GM21447 (cell line): ENCODE measurements at regions not wholly inside any gene's neighbourhood (a gene's known extent, or its start where the extent isn't known, plus 50 kb on each side); places are given as distances from the start of the nearest gene placed in this dataset.
"Not testable (repeated sequence)": the region's sequence is repeated elsewhere in the genome, so short reads cannot be mapped to it uniquely, and the experiment has no call there.

Experiments
- ATAC-seq: cut with Tn5 transposase; IDR thresholded peaks from one replicate; pipeline ENCODE4 v1.9.1; 2021; ENCODE audit not compliant: unreplicated experiment

DNA sequence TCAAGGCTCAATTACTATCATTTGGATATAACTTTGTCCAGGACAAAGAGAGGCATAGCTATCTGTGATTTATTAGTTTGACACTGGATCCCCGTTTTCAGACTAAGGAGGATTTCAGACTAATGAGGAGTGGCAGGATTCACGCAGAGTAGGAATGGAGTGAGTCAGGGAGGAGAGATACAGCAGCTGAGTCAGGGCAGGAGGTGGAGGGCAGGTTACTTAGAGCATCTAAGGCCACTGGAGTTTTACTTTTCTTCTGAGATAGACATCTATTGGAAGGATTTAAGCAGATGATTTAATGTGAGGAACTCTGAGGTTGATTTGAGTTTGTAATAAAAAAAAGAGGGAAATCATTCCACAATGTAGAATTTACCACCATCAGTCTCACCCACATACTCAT, 110.6 kb downstream of the RPIA start:
- ATAC-seq = not testable (repeated sequence)

DNA sequence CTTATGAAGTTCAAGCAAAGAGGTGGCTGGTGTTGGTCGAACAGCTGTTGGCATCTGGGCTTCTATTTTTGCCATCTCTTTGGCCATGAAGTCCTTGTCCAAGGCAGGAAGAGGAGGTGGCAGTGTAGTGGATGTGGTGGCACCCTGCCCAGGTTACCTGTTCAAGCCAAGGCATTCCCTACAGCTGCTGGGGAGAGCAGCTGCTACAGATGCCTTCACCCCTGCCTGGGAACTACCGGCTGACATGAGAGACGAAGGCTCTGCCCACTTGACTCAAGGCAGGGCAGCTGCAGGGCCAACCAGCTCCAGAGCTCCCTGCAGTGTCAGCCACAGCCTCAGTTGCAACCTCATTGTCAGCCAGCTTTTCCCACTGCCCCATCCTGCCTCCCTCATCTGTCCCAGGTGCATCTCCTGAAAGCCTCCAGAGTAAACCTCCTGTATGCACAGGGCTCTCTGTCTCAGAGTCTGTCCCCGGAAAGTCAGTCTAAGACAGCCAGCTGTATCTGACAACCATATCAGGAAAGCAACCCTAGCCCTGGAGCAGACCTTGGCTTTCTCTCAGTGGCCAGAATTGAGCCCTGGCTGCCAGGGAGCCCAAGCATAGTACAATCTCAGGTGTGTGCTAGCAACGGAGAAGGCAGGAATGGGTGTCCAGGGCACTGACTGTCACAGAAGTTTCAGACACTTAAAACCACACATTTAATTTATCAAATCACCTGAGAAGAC, 115.9 kb downstream of the RPIA start:
- no peak for ATAC-seq

DNA sequence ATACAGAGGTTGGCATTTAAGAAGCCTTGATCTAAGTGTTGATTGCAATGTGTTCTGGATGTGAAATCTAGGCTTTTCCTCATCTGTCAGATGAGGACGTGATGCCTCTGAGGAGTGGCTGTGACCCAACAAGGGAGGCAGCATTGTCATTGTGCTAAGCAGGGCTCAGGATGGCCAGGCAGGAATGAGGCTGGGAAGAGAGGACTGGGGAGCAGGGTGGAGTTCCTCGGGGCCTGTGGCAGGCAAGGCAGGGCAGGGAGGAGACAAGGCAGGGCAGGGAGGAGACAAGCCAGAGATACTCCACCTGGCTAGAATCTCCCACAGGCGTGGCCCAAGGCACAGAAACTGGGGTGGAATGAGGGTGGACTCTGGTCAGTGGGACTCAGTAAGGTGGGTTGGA, 116.6 kb downstream of the RPIA start:
- no peak for ATAC-seq

DNA sequence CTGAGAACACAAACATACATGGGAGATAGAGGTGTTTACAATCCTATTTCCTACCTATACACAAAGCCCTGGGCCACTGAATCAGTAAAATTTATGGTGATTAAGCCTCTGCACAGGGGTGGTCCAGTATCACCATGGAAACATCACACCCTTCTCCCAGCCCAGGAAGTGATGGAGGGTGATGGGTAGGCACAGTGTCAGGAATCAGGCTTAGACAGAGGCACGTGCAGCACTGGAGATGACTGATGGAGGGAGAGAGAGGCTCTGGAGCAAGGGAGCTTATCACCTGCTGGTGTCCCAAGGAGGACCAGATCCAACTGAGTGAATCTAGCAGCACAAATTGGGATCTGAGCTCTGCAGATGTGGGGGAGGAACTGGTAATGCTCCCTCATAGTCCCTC, 117.2 kb downstream of the RPIA start:
- ATAC-seq = no peak

DNA sequence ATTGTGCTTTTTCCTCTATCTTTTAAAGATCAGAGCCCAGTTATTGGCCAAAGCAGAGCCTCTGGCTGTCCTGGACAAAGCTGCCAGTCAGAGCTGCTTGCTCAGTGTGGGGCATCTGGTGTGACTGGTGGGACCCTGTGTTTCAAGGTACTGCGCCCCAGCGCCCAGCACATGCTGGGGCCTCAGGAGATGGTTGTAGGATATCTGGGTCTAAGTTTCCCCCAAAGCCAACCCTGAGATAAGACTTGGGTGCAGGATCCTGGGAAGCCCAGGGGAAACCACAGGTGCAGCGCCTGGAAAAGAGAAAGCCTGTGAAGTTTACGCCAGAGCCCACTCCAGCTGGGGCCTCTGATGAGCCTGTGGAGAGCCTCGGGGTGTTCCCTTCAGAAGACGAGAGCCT, 117.7 kb downstream of the RPIA start:
- no peak for ATAC-seq

DNA sequence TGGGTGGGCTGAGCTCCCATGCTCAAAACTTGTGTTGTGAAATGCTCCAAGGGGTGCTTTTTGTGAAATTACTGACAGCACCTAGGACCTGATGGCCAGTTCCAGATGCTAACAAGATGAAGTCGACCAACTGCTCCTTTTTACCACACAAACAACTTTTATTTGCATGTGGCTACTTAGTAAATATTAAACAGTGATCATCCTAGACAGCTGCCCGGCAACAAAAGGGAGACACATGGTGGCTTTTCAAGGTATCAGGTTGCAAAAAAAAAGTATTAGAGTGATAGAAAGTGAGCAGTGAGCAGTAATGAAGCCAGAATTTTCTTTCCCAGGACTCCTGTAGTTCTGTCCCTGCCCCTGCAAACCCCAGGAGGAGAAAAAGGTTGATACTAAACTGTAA, 118.5 kb downstream of the RPIA start:
- peak; percentile 74 for ATAC-seq

DNA sequence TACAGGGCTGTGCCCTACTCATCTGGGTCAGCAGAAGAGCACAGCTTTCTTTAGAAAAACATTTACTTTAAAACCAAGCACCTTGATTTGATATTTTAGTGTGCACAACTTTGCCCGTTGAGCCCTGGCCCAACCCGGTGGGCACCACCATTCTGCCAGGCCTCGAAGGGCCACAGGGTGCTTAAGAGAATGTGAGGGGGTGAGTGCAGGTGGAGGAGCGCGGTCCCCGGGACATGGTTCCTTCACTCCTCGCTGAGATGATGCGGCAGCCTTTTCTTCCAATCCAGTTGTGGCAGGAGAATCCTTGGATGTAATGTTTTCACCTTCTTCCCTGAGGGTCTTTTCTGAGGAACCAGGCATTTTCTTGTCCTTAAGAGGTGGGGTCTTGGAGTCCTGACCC, 119.0 kb downstream of the RPIA start:
- ATAC-seq = no peak

DNA sequence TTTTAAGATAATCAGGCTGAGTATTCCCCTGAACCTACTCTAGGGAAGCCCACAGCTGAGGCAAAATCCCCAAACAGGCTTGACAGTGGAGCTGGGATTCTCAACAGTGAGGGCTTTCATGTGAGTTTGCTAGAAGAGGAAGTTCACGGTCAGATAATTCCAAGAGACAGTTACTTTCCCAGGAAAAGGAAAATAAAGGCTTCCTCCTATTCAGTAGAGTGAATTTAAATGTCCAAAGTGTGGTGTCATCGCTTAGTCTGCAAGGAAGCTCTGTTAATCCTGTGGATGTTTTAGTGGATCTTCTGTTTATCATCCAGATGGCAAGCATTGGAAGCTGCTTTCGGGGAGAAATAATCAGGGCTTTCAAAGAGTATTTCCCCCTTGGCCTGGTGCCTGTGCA, 119.8 kb downstream of the RPIA start:
- no peak for ATAC-seq

DNA sequence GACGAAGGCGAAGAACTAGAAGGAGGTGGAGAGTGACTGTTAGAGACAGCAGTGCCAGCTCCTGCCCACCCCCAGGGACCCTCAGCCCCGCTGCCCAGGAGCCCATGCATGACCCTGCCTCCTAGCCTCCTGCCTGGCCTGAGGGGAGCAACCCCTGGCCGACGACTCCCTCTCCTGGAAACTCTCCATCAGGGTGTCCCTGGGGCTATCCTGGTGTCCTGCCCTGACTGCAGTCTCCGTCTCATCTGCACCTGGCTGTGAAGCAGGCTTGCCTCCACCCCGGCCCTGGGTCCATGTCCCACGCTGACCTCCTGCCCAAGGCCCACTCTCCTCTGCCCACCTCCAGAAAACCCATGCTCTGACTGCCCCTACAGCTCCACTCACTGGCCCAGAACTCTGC, 120.2 kb downstream of the RPIA start:
- ATAC-seq = no peak

DNA sequence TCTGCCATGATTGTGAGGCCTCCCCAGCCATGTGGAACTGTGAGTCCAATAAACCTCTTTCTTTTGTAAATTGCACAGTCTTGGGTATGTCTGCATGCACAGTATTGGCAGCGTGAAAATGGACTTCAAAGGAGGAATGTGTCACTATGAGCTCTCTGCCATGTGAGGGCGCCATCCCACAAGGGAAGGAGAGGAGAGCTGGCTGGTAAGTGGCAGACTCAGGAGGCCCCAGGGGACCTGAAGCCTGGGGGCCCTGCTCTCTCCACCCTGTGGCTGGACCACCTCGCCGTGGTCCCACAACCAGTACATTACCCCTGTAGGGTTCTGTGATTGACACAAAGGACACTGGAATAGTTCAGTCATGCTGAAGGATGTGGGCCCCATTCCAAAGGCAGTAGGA, 122.1 kb downstream of the RPIA start:
- no peak for ATAC-seq

DNA sequence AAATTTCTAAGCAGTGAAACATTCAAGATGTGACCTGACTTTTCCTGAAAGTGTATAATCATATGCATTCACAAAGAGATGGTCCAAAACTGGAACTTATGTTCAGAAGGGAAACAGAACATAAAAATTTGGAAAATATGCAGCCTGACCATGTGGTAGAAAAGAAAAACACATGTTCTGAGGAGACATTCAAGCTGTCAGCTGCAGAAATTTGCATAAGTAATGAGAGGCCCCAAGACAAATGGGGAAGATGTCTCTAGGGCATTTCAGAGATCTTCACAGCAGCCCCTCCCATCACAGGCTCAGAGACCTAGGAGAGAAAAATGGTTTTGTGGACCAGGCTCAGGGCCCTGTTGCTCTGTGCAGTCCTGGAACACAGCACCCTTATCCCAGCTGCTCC, 123.8 kb downstream of the RPIA start:
- ATAC-seq = no peak

DNA sequence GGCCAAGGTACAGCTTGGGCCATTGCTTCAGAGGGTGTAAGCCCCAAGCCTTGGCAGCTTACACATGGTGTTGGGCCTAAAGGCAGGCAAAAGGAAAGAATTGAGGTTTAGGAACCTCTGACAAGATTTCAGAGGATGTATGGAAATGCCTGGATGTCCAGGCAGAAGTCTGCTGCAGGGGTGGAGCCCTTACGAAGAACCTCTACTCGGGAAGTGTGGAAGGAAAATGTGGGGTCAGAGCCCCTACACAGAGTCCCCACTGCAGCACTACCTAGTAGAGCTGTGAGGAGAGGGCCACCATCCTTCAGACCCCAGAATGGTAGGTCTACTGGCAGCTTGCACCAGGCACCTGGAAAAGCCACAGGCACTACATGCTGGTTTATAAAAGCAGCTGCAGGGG, 124.2 kb downstream of the RPIA start:
- ATAC-seq = no peak

DNA sequence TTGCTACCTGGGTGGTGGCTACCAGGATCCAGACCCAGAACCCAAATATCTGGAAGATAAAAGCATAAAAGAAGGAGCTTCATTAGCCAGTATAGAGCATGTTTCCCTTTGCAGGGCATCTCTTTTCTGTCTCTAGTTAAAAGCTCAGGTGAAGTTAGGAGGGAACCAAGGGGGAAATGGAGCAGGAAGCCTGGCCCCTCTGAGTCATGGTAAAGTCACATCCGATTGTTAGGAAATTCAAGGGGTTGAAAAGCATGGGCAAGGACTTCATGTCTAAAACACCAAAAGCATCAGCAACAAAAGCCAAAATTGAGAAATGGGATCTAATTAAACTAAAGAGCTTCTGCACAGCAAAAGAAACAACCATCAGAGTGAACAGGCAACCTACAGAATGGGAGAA, 126.9 kb downstream of the RPIA start:
- no peak for ATAC-seq

DNA sequence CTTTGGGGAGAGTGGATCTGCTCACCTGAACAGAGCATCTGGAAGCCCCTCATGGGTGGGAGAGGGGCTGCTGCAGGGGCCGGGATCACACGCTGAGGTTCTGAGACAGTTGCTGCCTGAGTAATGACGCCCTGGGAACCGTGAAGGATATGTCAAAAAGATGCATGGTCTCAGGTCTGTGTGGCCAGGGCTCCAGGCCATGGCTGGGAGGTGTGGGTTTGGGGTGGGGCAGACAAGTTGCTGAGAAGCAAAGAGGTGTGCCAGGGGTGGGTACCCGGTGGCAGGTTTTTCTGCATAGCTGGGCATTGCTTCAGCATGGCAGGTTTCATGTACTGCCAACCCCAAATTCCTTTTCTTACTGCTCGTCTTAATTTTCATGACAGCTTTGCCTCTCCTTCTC, 133.5 kb downstream of the RPIA start:
- no peak for ATAC-seq

DNA sequence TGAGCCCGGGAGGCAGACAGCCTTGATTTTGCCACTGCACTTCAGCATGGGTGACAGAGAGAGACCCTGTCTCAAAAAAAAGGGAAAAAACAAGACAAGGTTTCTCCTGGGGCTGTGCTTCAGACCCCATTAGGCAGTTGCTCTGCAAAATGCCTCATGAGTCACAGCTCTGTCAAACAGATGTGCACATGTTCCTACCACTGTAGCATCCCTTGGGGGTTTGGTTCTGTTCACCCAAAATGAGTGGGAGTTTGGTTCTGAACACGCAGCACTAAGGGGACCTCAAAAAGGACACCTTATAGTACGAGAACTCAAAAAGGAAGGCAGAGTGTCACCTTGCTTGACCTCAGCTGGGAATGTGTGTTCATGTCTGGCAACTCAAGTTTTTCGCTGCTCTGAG, 134.9 kb downstream of the RPIA start:
- ATAC-seq = no peak

DNA sequence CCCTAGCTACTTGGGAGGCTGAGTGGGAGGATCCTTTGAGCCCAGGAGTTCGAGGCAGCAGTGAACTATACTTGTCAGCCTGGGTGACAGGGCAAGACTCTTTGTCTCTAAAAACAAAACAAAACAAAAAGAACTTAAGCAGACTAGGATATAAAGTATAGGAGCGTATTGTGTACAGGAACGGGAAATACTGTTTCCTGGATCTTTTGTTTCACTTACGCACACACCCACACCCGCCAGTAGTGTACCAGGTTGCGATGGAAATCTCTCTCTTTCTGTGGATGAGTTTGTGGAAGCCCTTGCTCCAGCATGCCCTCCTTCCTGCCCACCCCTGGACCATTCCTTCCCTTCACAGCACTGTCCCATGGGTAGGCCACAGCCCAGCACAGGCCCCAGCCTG, 136.3 kb downstream of the RPIA start:
- no peak for ATAC-seq

DNA sequence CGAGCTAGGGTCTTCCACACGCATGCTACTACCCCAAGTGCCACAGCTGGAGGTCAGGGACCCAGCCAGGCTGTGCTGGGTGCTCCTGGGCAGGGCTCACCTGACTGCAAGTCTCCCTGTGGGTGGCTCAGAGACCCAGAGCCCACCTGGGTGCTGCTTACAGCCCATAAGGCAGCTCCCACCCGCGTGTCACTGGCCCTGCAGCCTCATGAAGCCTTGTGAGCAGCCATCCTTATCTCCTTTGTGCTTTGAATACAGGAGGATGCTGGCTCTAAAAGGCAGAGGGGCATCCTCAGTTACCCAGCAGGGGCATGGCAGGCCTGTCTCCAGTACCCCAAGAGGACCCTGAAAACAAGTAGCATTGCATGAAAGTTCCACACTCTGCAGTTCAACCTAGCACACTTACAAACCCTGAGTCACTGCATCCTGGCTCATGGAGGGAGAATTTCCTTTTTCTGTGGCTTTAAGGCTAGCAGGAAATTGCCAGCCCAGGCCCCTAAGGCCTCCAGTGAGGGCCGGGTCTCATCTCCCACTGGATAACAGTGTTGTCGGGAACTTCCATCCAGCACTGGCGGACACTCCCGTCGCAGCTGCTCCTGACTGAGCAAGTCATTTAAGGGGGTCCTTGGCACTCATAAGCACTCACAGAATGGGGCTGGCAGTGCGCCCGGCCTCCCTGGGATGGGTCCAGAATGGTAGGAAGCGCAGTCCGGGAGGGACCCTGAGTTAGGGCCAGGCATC, 137.1 kb downstream of the RPIA start:
- no peak for ATAC-seq

DNA sequence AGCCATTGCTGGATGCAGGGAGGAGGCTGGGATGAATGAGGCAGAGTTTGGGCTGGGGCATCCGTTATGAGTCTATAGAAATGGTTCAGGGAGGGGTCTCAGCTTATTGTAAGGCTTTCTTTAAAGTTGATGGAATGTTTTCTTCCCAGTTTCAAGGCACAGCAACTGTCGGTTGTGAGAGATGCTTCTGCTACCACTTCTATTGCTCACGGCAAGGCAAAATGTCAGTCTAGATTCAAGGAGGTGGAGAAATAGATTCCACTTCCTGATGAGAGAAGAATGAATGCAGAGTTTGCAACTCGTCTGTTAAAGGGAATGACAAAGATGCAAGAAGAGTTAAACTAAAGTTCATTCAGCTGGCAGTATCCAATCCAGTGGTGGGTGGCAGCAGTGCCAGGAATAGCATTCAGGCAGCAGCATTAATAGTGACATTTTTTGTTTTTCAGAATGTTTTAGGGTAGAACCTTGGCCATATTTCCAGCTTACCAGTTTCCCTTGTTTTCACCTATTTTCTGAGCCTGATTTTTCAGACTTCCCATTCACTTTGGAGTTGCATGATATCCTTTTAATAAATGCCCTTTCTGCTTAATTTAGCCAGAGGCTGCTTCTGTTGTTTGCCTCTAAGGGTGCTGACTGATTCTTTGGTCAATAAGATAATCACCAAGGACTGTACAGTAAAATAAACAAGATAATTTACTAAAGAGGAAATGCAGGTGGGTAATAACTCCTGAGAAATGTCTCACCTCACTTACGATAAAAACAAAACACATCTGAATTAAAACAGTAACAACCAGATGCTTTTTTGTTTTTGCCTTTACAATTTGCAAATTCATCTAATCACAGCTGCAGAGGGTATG, 138.4 kb downstream of the RPIA start:
- no peak for ATAC-seq

DNA sequence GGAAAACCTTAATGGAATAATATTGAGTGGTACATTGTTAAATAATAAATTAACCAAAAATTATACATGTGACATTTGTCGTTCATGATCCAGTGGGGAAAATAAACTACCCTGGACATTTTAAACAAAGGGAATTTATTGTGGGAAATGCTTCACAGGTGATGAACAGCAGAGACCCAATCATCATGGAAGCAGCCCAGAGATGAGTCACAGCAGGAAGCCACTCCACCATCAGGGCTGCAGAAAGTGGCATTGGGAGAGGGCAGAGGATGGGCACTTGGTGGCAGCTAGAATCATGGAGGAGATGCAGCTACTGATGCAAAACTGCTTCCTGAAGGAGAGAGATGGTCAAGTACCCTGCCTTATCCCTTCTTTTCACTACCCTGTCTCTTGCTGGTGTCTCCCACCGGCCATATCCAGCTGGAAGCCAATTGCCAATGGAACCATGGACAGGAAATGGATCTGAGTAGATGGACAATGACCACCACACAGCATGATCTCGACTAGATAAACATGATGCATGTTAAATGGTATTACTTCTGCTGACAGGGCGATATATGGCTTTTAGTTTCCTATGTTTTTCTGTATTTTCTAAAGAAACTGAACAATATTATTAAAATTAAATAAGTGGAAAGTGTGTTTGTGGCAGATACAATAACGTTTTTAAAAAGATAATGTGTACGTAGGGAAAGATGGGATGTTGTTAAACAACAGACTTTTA, 139.8 kb downstream of the RPIA start:
- ATAC-seq = no peak

DNA sequence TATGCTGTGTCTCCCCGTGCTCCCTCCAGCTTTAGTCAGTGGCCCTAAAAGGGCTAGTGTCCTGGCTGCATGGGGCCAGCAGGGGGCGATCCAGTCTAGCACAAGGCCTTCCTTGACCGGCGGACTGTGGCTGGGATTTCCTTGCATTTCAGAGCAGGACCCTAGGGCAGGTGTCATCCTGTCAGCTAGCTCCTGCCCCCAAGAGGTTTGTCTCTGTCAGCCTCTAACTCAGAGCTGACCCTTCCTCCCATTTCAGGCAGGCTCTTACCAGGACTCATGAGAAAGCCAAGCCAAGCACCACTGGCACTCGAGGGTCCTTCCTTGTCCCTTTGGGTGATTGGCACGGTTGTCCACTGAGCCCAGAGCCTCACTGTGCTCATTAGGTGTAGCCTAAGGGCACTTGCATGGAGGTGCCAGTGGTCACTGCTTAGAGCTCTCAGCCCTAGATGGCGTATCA, 140.3 kb downstream of the RPIA start:
- peak; percentile 83 for ATAC-seq

DNA sequence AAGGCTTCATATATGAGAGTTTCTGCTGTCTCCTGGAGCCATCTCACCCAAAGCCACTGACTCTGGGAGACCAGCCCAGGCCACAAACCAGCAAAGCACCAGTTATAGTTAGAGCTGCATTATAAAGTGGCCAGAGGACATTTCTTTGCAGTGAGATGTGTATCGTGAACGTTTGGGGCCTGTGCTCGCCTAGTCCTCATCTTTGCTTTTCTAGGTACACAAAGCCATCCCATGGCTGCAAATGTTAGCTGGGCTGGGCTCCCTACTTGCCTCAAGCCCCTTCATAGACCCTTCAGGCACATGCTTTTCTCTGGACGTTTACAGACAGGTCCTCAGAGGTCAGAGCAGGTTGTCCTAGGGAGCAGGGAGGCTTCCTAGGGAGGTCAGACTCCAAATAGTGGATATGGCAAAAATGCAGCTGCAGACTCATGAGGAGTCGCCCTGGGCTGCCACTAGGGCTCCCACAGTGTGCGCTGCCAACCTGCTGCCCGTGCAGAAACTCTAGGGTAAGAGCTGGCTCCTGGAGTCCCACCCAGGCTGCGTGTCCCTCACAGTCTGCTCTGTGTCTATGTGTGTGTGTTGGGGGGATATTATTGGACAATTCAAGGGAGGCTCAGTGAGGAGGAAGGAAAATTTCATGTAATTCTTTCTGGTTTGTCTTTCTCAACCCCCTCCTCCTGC, 141.0 kb downstream of the RPIA start:
- peak; percentile 37 for ATAC-seq
